HG03175 (cell line): ENCODE measurements at regions not wholly inside any gene's neighbourhood (a gene's known extent, or its start where the extent isn't known, plus 50 kb on each side); places are given as distances from the start of the nearest gene placed in this dataset.

Source experiments
- ATAC-seq: cut with Tn5 transposase; IDR thresholded peaks from one replicate; pipeline ENCODE4 v1.9.1; 2021; ENCODE audit warnings: mild to moderate bottlenecking, moderate library complexity; ENCODE audit not compliant: unreplicated experiment

- no peak for ATAC-seq
These were observed 157.7 kb upstream of the DIPK2B start for GRCh38 chrX:45358392-45358791.

DNA sequence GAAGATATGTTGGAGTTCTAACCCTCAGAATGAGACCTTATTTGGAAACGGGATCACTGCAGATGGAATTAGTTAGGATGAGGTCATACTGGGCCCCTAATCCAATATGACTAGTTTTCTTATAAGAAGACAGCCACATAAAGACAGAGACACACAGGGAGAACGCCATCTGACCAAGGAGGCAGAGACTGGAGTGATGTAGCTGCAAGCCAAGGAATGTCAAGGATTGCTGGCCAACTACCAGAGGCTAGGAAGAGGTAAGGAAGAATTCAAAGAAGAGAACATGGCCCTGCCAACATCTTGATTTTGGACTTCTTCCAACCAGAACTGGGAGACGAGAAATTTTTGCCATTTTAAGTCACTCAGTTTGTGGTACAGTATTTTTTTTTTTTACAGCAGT is 152.8 kb upstream of the DIPK2B start:
- ATAC-seq = no peak

- ATAC-seq = no peak
These were observed 151.9 kb upstream of the DIPK2B start for GRCh38 chrX:45352611-45353010.

DNA sequence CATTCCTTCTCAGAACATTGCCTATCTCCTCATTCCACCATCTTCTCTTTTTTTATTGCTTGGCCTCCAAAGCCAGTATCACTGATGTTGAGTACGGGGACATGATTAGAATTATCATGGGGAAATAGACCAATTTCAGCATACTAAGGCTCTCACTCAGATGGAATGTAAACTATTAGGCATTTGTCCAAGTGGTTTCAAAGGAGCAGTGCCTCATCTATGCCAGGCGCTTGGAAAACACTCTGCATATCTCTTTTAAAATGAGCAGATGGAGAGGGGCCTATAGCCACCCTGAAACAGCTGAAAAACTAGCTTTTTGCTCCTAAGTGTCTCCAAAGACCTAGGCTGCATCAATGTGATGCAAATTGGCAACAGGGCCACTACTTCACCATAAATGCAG is 150.8 kb upstream of the DIPK2B start:
- ATAC-seq = no peak

DNA sequence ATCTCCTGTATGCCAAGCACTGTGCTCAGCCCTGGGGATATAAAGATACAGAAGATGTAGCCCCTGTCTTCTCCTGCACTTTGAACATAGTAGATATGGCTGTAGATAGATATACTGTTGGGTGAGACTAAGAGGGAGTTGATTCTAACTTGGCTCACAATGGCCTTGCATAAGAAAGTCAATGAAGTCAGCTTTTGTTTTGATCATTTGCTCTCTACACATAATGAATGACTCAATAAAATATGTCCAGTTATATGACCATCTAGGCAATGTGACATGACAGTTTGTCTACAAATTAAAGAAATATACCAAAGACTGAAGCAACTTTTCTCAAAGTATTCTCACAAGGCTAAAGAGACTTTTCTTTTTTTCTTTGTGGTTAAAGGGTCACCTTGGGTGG is 147.6 kb upstream of the DIPK2B start:
- no peak for ATAC-seq

GRCh38 chrX:45347877-45348276 is 147.2 kb upstream of the DIPK2B start:
- ATAC-seq = no peak

- ATAC-seq = no peak
These were observed 143.9 kb upstream of the DIPK2B start for GRCh38 chrX:45344594-45344993.

DNA sequence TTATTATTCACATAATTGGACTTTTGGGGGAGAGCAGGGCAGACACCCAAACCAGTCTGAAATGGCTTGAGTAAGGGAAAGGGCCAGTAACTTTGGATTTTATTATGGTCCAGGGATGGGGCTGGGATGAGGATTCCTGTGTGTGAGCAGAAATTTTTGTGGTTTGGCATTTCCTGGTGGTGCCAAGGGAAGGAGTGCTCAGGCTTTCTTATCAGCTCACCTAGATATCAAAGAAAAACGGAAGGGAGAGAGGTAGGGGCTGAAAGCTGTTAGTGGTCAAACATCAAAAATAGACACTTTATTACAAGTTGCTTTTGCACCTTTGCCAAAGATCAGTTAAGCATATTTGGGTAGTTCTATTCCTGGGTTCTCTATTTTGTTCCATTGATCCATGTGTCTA is 128.5 kb upstream of the DIPK2B start:
- ATAC-seq = no peak

GRCh38 chrX:45324941-45325340 is 124.3 kb upstream of the DIPK2B start:
- no peak for ATAC-seq

DNA sequence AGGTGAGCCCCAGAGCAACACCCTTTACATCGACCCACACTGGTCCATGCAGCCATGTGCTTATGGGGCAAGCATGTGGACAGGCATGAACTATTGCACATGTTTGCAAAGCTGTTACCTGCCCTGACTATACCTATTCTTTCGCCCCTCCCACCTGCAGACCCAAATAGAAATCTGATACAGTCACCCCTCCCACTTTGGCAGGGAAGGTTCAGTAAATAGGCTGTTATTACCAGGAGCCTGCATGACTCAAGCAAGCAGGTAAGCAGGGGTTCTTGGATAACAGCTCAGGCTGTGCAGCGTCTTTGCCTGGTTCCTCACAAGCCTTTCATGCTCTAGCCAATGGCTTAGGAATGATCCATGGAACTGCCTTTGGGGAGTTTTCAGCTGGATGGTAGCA is 122.7 kb upstream of the DIPK2B start:
- no peak for ATAC-seq

DNA sequence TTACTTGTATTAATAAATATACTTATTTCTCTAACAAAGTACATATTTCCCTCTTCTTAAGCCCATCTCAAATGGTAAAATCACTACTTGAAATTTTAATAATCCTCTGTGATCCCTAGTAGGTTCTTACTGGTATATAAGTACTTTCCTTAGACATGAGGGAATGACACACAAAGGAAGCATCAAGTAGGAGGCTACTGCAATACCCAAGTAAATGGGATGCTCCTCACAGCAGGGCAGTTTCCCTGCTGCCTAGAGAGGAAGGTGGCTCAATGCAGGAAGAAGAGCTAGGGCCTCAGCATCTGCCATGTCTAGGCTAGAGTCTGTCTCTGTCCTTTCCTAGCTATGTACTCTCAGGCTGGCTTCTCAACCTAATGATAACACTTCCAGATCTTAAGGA is 122.1 kb upstream of the DIPK2B start:
- no peak for ATAC-seq

DNA sequence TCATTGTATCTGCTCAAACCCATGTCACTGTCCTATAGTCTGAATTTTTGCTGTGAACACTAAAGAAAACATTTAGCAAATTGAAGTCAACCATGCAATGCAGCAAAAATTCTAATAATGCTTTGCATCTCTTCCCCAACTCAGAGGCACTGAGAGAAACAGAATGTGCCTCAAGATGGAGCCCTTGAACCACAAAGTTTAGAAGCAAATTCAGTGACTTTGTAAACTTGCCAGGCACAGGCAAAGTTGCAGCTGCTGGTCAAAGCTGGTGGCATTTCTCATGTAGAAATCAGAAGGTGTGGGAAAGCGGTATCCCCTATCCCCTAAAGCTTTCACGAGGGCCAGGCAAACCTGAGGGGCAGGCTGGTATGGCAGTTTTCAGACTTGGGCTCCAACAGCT is 121.7 kb upstream of the DIPK2B start:
- no peak for ATAC-seq

GRCh38 chrX:45320191-45320590 is 119.5 kb upstream of the DIPK2B start:
- no peak for ATAC-seq

- ATAC-seq = no peak
These were observed 109.1 kb upstream of the DIPK2B start for GRCh38 chrX:45309801-45310200.

- ATAC-seq = no peak
These were observed 108.4 kb upstream of the DIPK2B start for GRCh38 chrX:45309096-45309495.

- ATAC-seq = no peak
These were observed 106.1 kb upstream of the DIPK2B start for GRCh38 chrX:45306794-45307193.

GRCh38 chrX:45300638-45301037 is 100.0 kb upstream of the DIPK2B start:
- ATAC-seq = no peak

GRCh38 chrX:45295259-45295986 is 94.7 kb upstream of the DIPK2B start:
- ATAC-seq = no peak

GRCh38 chrX:45274576-45274975 is 73.9 kb upstream of the DIPK2B start:
- ATAC-seq = no peak

DNA sequence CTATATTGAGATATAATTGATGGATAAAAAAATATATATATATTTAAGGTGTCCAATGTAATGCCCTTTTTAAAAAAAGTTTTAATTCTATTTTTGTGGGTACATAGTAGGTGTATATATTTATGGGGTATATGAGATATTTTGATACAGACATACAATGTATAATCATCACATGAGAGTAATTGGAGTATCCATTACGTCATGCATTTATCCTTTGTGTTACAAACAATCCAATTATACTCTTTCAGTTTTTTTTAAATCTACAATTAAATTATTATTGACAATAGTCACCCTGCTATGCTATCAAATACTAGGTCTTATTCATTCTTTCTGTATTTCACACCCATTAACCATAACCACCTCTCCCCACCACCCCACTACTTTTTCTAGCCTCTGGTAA is 66.3 kb upstream of the DIPK2B start:
- ATAC-seq = no peak

DNA sequence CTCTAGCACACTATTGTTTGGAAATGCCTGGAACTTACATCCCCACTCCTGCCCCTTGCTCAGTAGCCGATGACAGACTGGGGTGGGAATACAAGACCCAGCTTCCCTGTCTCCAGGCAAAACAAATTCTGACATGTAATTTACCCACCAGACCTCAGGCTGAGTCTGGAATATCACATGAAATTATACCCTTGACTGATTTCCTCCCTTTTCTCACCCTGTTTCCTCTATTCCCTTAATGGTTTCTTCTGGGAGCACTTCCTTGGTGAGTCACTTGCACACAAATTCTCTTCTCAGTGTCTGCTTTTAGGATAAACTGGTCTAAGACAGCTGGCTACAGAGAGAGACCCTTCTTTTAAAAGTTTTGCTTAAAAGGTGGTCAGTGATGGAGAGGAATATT is 65.8 kb upstream of the DIPK2B start:
- ATAC-seq = no peak

GRCh38 chrX:45264865-45265264 is 64.2 kb upstream of the DIPK2B start:
- no peak for ATAC-seq

- no peak for ATAC-seq
These were observed 60.8 kb upstream of the DIPK2B start for GRCh38 chrX:45261471-45261870.
